HG03060 (cell line): ENCODE measurements at regions not wholly inside any gene's neighbourhood (a gene's known extent, or its start where the extent isn't known, plus 50 kb on each side); places are given as distances from the start of the nearest gene placed in this dataset.

Experiments
- ATAC-seq: cut with Tn5 transposase; IDR thresholded peaks from one replicate; pipeline ENCODE4 v1.9.1; 2021; ENCODE audit warnings: low read depth, moderate number of reproducible peaks; ENCODE audit not compliant: unreplicated experiment

DNA sequence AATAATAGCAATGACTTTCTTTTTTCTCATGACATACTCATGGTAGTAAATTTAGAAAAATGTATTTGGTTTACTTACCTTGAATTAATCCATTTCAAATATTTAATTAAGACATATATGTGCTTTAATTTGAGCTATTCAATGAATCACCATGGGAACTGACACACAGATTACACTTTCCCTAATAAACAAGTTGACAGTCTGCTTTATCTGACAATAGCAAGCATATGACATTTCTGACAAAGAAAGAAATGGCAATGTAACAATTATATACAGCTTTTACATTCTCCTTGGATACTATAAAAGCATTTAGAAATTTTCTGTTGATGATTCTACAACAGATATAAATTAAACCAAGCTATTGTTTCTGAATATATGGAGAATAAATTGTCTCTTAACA, 382.5 kb downstream of the CYLC2 start:
- no peak for ATAC-seq

DNA sequence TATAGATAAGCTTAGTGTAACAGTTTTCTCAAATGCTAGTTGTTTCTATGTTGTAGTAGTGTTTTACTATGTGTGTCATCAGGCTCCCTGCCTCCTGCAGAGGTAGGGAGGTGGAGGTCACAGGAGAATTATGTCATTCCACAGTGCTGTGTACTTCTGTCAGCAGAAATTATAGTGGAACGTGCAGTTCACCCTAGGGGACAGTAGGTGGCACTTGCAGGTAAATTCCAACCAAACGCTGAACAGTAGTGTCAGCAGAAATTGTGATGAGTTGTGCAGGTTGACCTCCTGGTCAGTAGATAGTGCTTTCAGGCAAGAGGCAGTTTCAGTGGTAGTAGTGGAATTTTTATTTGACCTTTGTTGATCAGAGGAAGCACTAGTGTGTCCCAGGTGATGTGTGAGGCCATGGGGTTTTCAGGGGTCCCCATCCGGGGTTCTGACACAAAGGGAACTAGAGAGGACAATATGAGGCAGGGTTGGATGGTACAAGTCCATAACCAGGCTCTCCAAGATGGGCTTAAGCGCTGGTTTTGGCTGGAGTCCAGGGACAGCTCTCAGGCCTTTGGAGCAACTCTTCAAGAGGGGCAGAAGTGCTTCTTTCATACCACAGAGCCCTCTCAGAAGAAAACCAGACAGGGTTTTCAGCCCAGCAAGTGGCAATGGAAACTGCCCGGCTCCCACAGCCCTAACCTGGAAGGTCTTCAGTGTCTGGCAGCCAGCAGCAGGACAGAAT, 402.9 kb downstream of the CYLC2 start:
- ATAC-seq, result peak; percentile 97

DNA sequence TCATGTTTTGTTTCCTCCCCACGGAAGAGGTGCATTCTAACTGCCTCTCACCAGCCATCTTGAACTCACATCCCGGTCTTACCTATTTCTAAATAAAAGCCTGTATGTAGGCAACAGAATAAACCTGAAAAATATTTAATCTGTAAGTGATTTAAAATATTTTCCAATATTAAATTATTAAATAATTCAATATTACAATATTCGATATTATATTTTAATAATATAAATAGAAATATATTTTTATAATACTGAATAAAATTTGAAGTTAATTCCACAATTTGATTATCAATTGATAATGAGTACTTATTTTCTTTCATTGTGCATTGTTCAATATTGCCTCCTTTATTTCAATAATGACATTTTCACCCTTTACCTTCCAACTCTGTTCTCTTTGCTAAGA, 404.4 kb downstream of the CYLC2 start:
- ATAC-seq, result no peak

DNA sequence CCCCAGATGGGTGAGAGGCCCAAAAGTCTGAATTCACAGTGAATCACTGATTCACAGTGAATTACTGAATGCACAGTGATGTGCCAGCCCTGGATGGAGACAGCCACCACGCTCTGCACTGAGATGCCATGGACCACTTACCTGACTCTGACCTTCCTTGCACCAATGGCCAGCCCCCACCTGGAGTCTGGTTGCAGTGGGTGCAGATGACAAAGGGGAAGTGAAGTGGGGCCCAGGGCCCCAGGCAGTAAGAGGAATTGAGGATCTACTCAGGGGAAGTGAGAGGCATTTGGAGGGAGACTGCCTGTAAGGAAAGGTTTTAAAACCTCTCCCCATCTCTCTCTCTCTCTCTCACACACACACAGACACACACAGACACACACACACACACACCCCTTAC, 412.1 kb downstream of the CYLC2 start:
- ATAC-seq, result no peak

DNA sequence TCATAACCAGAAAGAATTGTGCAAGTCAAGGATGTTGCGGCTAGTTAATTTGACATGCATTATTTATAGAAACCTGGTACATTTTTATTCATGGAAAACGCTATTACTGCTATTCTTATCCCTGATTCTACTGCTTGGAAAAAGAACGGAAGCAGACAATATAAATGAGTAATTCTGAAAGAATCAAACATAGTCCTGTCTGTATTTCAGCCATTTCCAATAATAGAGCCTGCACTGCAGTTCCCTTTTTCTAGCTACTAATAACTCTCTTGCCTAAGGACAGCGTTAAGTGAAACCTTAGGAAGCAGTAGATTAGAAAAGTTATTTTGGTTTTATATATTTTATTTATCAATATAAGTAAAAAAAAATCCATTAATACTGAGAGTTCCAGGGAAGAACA, 414.9 kb downstream of the CYLC2 start:
- no peak for ATAC-seq

DNA sequence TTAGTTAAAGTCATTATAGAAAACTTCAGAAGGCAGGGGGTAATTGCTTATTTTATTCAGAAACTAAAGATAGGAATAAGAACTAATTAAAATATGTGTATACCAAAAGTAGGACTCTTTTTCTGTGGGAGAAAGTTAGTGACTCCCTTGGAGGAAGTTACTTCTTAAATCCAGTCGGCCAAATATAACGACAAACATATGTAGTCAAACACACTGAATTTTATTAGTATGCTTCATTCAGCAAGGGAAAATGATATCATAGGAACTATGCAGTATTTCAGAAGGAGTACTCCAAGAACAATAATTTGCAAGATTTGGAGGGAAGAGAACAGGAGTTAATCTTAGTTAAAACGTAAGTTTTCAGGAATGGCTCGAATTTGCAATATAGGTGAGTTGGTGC, 432.6 kb downstream of the CYLC2 start:
- no peak for ATAC-seq

DNA sequence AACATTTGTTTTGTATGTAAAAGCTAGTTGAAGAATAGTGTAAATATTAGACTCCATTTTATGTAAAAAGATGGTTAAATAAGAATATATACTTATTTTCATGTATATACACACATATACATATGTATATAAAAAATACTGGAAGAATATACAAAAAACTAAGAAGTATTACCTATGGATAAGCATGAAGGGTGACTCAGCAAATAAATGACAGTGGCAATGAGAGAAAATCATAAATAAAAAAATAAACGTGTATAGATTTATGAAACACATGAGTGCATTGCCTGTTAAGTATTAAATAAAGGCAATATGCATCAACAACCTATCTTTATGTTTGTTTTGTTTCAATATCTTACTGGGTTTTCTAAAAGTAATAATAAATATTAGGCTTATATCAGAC, 435.3 kb downstream of the CYLC2 start:
- no peak for ATAC-seq

DNA sequence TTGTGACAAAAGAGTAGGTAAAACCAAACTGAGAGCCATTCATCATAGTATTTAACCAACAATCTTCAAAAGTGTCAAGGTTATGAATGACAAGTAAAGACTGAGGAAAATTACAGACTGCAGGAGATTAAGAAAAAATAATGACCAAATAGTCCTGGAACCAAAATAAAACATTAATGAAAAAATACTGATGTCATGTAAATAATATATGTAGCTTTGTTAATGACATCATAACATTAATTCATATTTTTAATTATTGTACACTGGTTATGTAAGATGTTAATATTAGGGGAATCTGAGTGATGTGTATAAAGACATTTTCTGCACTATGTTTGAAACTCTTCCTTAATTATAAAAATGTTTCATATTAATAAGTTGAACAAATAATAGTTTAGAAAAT, 436.7 kb downstream of the CYLC2 start:
- ATAC-seq, result no peak

DNA sequence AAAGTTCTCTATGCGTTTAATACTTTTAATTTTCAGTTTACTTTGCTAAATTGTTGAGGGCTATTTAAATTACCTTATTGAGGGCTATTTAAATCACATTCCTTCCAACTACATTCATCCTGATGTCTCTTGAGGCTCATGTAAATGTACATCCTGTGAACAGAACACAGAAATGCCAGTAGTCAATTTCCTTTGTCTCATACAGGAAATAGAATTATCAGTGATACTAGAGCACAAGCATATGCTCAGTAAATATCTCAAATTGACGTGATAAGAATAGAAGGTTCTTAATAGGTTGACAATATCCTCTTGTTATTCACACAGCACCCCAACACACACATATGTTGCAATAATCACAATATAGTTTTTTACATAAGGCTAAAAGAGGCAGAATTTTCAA, 449.0 kb downstream of the CYLC2 start:
- no peak for ATAC-seq

DNA sequence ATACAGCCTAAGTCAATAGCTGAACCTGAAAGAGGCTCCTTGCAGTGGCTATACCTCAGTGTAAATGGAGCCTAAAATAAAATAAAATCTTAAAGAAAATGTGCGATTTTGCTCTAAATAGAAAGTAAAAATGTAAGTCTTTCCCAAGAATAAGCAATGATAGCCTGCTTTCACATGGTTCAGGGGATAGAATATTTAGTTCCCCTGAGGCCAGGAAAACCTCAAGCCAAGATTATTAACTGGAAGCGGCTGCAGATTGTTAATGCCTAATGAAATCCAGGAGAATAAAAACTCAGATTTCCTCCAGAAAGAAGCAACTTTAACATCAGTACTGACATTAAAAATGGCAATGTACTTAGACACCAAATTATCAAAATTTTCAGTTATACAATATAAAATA, 463.7 kb downstream of the CYLC2 start:
- ATAC-seq, result no peak

DNA sequence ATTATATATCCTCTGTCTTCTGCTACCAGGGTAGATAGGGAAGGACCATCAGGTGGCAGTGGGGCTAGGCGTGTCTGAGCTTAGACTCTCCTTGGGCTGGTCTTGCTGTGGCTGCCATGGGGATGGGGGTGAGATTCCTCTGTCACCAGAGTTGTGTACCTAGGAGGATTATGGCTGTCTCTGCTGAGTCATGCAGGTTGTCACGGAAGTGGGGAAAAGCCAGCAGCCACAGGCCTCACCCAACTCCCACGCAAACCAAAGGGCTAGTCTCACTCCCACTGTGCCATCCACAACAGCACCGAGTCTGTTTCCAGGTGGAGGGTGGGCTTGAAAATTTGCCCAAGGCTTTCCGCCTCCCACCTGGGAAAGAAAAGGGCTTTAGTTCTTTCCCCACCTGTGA, 476.1 kb downstream of the CYLC2 start:
- ATAC-seq, result no peak

DNA sequence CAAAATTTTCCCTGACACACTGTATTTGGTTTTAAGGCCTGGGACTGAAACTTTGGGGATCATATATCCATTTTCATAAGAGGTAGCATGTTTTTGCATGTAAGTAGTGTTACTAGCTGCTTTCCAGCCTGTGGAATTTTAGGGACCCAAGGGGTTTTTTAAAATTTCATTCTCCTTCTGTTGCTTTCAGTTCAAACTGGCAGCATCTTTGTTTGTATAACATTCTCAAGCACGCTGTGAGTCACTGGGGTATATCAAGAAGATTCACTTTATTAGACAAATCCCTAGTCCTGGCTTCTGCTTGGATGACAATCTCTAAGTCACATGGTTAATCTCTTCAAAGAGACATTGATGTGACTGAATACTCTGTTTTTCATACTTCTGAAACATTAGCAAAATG, 479.0 kb downstream of the CYLC2 start:
- ATAC-seq, result no peak

DNA sequence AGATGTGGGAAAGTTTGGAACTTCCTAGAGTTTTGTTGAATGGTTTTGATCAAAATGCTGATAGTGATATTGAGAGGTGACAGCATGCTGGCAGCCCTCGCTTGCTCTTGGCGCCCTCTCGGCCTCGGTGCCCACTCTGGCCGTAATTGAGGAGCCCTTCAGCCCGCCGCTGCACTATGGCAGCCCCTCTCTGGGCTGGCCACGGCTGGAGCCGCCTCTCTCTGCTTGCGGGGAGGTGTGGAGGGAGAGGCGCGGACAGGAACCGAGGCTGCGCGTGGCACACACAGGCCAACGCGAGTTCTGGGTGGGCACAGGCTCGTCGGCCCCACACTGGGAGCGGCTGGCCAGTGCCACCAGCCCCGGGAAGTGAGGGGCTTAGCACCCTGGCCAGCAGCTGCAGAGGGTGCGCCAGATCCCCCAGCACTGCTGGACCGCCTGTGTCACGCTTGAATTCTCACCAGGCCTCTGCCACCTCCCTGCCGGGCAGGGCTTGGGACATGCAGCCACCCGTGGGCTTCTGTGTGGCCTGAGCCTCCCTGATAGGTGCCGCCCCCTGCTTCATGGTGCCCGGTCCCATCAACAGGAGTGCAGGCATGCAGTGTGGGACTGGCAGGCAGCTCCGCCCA, 488.5 kb downstream of the CYLC2 start:
- ATAC-seq, result no peak

DNA sequence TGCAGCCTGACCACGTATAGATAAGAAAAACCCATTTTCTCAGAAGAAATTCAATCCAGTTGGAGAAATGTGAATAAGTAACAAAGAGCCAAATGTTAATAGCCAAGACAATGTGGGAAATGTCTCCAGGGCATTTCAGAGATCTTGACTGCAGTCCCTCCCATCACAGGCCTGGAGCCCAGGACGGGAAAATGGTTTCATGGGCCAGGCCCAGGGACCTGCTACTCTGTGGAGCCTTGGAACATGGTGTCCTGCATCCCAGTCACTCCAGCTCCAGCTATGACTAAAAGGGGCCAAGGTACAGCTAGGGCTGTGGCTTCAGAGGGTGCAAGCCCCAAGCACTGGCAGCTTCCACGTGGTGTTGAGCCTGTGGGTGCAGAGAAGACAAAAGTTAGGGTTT, 490.0 kb downstream of the CYLC2 start:
- ATAC-seq, result no peak

DNA sequence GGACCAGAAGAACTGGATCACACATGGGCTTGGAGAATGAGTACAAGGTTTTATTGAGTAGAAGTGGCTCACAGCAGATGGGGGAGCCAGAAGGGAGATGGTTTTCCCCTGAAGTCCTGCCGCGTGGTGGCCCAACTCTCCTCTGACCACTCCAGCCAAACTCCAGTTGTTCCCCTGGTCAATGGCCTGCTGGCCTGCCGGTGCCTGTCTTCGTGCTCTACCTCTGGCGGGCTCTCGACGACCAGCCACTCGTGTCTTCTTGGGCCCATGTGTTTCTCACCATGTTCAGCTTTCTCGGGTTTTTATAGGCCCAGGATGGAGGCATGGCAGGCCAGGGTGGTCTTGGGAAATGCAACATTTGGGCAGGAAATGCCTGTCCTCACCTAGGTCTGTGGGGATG, 519.6 kb downstream of the CYLC2 start:
- ATAC-seq, result no peak

DNA sequence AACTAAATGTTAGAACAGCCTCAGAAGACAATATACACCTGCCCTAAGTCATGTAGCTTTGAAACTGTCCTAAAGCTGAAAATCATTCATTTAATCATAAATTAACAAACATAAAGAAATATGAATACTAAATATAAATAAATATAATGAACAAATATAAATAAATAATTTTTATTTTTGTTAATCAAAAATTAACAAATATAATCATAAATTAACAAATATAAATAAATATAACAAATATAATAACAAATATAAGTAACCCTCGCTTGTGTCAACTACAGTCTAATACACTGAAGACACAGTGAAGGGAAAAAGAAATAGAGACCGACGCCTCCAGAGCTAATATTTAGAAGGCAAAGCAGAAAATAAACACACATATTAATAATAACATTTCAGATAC, 527.3 kb downstream of the CYLC2 start:
- no peak for ATAC-seq

DNA sequence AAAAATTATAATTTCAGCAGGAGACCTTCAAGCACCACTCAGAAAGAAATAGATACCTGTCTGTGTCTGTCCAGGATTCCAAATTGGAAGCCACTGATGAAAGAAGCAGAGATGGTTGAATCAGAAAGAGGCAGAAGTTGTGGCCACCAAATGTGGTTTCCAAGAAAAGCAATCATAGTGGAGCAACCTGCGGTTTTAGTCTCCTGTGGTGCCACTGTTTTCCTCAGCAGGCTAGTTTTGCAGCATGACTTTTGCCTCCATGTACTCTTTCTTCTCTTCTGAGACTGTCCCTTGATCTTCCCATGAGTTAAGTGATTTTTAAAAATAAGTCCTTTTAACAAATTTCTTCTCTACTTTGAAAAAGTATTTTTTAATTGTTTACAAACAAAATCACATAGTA, 535.8 kb downstream of the CYLC2 start:
- ATAC-seq, result no peak

DNA sequence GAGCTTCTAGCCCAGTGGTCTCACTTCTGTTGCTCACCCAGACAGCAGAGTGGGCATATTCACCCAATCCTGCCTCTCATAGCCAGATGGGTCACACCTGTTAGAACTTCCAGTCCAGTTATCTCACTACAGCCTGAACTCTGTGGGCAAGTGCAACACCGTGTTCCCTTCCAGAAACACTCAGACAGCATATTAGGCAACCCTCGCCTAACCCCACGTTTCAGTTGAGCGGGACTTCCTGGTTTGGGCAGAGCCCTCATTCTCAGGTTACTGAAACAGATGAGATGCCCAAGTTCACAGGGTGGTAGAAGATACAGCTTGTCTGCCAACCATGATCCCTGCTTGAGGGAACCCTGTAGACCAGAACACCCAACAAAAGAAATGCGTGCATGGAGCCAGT, 538.2 kb downstream of the CYLC2 start:
- no peak for ATAC-seq

DNA sequence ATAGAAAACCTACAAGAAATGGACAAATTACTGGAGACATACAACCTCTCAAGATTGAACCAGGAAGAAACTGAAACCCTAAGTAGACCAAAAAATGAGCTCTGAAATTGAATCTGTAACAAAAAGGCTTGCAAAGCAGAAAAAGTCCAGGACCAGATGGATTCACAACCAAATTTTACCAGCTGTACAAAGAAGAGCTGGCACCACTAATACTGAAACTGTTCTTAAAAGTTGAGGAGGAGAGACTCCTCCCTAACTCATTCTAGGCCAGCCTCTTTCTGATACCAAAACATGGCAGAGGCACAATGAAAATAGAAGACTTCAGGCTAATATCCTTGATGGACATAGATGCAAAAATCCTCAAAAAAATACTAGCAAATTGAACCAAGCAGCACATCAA, 542.3 kb downstream of the CYLC2 start:
- ATAC-seq, result no peak

DNA sequence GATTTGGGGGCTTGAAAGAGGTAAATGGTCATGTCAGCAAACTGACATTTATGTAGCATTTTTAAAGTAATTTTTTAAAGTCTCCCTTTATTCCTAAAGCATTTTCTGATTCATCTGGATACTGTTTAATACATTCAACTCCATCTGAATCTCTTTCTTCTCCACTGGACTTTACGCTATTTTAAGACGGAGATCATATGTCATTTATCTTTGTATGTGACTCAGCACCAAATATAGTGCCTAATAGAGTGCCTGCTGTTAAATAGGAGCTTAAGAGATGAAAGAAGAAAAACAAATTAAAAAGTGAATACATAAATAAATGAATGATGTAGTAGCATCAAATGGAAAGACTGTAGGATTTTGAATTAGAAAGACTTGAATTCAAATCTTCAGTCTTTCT, 548.8 kb upstream of the SMC2 start:
- no peak for ATAC-seq

DNA sequence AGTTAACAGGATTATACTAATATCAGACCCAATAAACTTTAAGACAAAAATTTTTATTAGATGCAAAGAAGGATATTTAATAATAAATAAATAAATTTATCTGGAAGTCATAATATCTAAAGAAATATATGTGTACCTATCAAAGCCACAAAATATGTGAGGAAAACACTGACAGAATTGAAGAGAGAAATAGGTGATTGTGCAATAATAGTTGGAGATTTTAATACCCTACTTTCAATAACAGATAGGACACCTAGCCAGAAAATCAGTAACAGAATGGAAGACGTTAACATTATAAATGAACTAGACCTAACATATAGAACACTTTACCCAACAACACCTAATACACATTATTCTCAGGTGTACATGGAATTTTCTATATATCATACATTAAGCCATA, 541.4 kb upstream of the SMC2 start:
- no peak for ATAC-seq

DNA sequence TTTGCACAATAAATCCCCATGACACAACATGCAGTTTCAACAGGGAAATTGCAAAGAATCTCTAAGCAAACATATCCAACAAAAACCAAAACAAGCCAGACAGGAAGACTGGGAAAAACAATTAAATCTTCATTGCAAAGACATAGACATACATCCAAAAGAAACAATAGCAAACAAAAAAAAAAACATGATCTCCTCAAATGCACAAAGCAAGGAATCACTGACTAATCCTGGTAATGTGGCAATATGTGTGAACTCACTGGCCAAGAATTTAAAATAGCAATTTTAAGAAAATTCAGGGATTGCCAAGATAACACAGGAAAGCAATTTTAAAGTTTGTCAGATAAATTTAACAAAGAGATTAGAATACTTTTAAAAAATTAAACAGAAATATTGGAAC, 520.1 kb upstream of the SMC2 start:
- no peak for ATAC-seq

DNA sequence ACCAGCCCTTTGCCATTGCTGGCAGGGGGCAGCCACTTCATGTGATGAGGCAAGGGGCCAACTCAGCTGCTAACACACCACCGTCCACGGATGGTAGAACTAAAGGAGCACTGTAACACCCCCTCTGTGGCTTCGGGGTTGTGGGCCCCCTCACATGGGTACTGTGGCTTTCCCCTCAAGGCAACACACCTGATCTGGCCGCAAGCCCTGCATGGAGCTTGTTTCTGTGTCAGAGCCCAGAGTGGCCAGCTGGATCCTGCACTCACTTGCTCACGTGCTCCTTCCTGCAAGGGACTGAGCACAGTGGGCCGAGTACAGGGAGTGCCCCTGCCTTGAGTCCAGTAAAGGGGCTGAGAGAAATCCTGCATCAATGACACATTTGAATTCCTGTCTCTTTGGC, 507.4 kb upstream of the SMC2 start:
- ATAC-seq, result no peak
